Thoracic aorta (tissue), 2 donors: ENCODE measurements at regions not wholly inside any gene's neighbourhood (a gene's known extent, or its start where the extent isn't known, plus 50 kb on each side); places are given as distances from the start of the nearest gene placed in this dataset.

Experiments used
- ATAC-seq: fragments of 150-250 bp; one replicate; pipeline ENCODE4 v1.8.0; 2017; ENCODE audit warnings: low read depth; ENCODE audit not compliant: insufficient number of reproducible peaks, low FRiP score
- DNase-seq: peaks from one replicate; pipeline ENCODE4 v3.0.0-alpha.2; 2020; ENCODE audit warnings: low spot score
- H3K27ac ChIP-seq, 2 donors: fragments of 200-600 bp; sonication (generic); 1 replicate in 1 of 2; 2 replicates in 1 of 2; pipeline ENCODE4 v1.5.1; 2016; ENCODE audit warnings: mild to moderate bottlenecking in 2 of 2, moderate library complexity in 2 of 2
- H3K27me3 ChIP-seq: fragments of 200-600 bp; sonication (generic); replicated peaks from 2 replicates; pipeline ENCODE4 v1.6.0; 2016; ENCODE audit warnings: mild to moderate bottlenecking; ENCODE audit not compliant: insufficient read depth
- H3K36me3 ChIP-seq: fragments of 200-600 bp; sonication (generic); one replicate; pipeline ENCODE4 v1.5.1; 2016
- H3K4me1 ChIP-seq, 2 donors: fragments of 200-600 bp; sonication (generic); 1 replicate in 1 of 2; 2 replicates in 1 of 2; pipeline versions ENCODE4 v1.5.1 to v1.6.0; 2016; ENCODE audit warnings: low read depth in 2 of 2, mild to moderate bottlenecking in 1 of 2; ENCODE audit not compliant: control insufficient read depth in 1 of 2
- H3K4me3 ChIP-seq: fragments of 200-600 bp; sonication (generic); 2 replicates; pipeline ENCODE4 v1.5.1; 2016; ENCODE audit warnings: mild to moderate bottlenecking
- H3K9me3 ChIP-seq: fragments of 200-600 bp; sonication (generic); 2 replicates; pipeline ENCODE4 v1.5.1; 2016
- CTCF ChIP-seq: fragments of 200-600 bp; sonication (generic); IDR thresholded peaks from one replicate; pipeline ENCODE4 v1.5.1; 2019; ENCODE audit warnings: antibody characterized with exemption

GRCh38 chr14:62076368-62076767 is 314.1 kb downstream of the SNAPC1 start:
- Histone ChIP-seq H3K4me3 (no peak overlapping the region), H3K4me1 (no peaks in the 10 kb centered on the region), H3K27ac (no peak overlapping the region), H3K27me3 (no peaks in the 10 kb centered on the region), H3K36me3 (no peaks in the 10 kb centered on the region), H3K9me3 (no peaks in the 10 kb centered on the region)
- DNase-seq, result no peak
- TF ChIP-seq CTCF, result no peak
- ATAC-seq, result no peak

GRCh38 chr14:62076825-62077605 is 314.8 kb downstream of the SNAPC1 start:
- ATAC-seq (no peak), DNase-seq (no peak)
- Histone ChIP-seq H3K4me3 (no peak overlapping the region), H3K4me1 (no peaks in the 10 kb centered on the region), H3K9me3 (no peaks in the 10 kb centered on the region), H3K27ac (no peak overlapping the region), H3K36me3 (no peaks in the 10 kb centered on the region), H3K27me3 (no peaks in the 10 kb centered on the region)
- TF ChIP-seq CTCF, result no peak

GRCh38 chr14:62077676-62078261 is 315.5 kb downstream of the SNAPC1 start:
- no peak overlapping the region for H3K27ac ChIP-seq
- TF ChIP-seq CTCF, result no peak

GRCh38 chr14:62079038-62079437 is 316.8 kb downstream of the SNAPC1 start:
- Histone ChIP-seq H3K27me3 (no peaks in the 10 kb centered on the region), H3K27ac (no peak overlapping the region), H3K4me1 (no peaks in the 10 kb centered on the region), H3K4me3 (no peak overlapping the region), H3K36me3 (no peaks in the 10 kb centered on the region), H3K9me3 (no peaks in the 10 kb centered on the region)
- ATAC-seq (no peak), DNase-seq (no peak)
- TF ChIP-seq CTCF, result no peak

More at GRCh38 chr14:62077676-62078261, 315.5 kb downstream of the SNAPC1 start:
- DNase-seq, result no peak
- no peak for ATAC-seq
- Histone ChIP-seq H3K4me3 (no peak overlapping the region), H3K36me3 (no peaks in the 10 kb centered on the region), H3K4me1 (no peaks in the 10 kb centered on the region), H3K9me3 (no peaks in the 10 kb centered on the region), H3K27me3 (no peaks in the 10 kb centered on the region)

GRCh38 chr14:62081012-62081612 is 318.9 kb downstream of the SNAPC1 start:
- Histone ChIP-seq H3K4me1 (no peaks in the 10 kb centered on the region), H3K27me3 (no peaks in the 10 kb centered on the region), H3K4me3 (no peak overlapping the region), H3K36me3 (no peaks in the 10 kb centered on the region), H3K27ac (no peak overlapping the region), H3K9me3 (no peaks in the 10 kb centered on the region)
- ATAC-seq, result no peak
- TF ChIP-seq CTCF, result no peak
- no peak for DNase-seq
